ENCODE measurements at regions not wholly inside any gene's neighbourhood (a gene's known extent, or its start where the extent isn't known, plus 50 kb on each side); places are given as distances from the start of the nearest gene placed in this dataset.

DNA sequence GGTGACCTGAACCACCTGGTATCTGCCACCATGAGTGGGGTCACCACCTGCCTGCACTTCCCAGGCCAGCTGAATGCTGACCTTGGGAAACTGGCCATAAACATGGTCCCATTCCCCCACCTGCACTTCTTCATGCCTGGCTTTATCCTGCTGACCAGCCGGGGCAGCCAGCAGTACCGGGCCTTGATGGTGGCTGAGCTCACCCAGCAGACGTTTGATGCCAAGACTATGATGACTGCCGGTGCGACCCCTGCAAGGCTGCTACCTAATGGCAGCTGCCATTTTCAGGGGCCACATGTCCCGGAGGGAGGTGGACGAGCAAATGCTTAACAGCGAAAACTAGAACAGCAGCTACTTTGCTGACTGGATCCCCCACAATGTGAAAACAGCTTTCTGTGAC lies 67.5 kb upstream of the FAM241A start:
- Histone ChIP-seq H3K4me3 (ENCODE audit: low read depth in 1 of 2, low read length in 2 of 2) (no peak overlapping the region), H3K27ac (ENCODE audit: low read length) (no peak overlapping the region), H3K79me2 (ENCODE audit: insufficient read depth, low read length) (no peaks in the 10 kb centered on the region), H2AFZ (ENCODE audit: low read depth, low read length) (no peak overlapping the region), H3K9me3 (ENCODE audit: insufficient read depth, low read length, severe bottlenecking) (no peaks in the 10 kb centered on the region), H3K9ac (ENCODE audit: low read depth, low read length) (no peak overlapping the region), H3K27me3 (ENCODE audit: insufficient read depth, low read length, poor library complexity) (peaks cover 12% of the 10 kb centered on the region), H3K4me1 (ENCODE audit: insufficient read depth, low read length) (no peaks in the 10 kb centered on the region), H3K4me2 (ENCODE audit: insufficient read depth, low read length) (no peak overlapping the region), H3K36me3 (ENCODE audit: insufficient read depth, low read length) (no peaks in the 10 kb centered on the region), H4K20me1 (ENCODE audit: insufficient read depth, low read length) (no peaks in the 10 kb centered on the region)
- no peak for DNase-seq
- TF ChIP-seq, protein P1, sequence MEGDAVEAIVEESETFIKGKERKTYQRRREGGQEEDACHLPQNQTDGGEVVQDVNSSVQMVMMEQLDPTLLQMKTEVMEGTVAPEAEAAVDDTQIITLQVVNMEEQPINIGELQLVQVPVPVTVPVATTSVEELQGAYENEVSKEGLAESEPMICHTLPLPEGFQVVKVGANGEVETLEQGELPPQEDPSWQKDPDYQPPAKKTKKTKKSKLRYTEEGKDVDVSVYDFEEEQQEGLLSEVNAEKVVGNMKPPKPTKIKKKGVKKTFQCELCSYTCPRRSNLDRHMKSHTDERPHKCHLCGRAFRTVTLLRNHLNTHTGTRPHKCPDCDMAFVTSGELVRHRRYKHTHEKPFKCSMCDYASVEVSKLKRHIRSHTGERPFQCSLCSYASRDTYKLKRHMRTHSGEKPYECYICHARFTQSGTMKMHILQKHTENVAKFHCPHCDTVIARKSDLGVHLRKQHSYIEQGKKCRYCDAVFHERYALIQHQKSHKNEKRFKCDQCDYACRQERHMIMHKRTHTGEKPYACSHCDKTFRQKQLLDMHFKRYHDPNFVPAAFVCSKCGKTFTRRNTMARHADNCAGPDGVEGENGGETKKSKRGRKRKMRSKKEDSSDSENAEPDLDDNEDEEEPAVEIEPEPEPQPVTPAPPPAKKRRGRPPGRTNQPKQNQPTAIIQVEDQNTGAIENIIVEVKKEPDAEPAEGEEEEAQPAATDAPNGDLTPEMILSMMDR (IDR thresholded peaks at IDR 0.05; ENCODE audit: borderline replicate concordance, extremely low read depth, low read length, poor library complexity, severe bottlenecking) = no peak
- no peak for TF ChIP-seq EZH2 (IDR thresholded peaks at IDR 0.05; ENCODE audit: borderline replicate concordance, low read depth, low read length, severe bottlenecking)
- ATAC-seq (ENCODE audit: insufficient read depth, low read depth) = no peak

DNA sequence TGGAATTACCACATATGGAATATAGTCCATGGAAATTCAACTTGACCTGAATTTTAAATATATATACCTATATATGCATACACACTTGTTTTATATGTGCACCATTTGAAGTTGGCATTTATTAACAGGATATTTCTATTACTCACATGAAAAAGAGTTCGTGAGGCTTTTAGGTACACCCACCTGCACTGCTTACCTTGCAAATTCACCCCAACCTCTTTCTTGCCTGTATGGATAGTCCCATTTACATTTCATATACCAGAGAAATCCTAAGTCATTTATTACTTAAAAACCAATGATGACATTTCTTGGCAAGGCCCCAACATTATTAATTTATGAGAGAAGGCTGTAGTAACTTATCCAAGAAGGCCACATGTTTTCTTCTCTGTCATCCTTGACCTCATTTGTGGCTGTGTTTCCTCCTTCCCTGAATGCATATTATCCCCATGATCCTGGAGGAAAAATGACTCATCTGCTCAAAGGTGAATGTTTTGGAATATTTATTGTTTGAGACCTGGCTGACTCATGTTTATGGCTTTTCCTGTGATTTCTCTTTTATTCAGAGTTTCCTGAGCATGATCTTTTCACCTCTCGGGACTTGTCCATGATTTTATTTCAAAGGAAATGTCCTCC lies 62.2 kb upstream of the FAM241A start:
- ATAC-seq (ENCODE audit: insufficient read depth, low read depth) (no peak), DNase-seq (no peak)
- Histone ChIP-seq H3K36me3 (ENCODE audit: insufficient read depth, low read length) (no peaks in the 10 kb centered on the region), H3K9me3 (ENCODE audit: insufficient read depth, low read length, severe bottlenecking) (no peaks in the 10 kb centered on the region), H3K27ac (ENCODE audit: low read length) (no peak overlapping the region), H3K79me2 (ENCODE audit: insufficient read depth, low read length) (no peaks in the 10 kb centered on the region), H2AFZ (ENCODE audit: low read depth, low read length) (no peak overlapping the region), H3K27me3 (ENCODE audit: insufficient read depth, low read length, poor library complexity) (peaks cover 12% of the 10 kb centered on the region), H3K4me3 (ENCODE audit: low read depth in 1 of 2, low read length in 2 of 2) (no peak overlapping the region), H3K4me1 (ENCODE audit: insufficient read depth, low read length) (no peaks in the 10 kb centered on the region), H4K20me1 (ENCODE audit: insufficient read depth, low read length) (no peaks in the 10 kb centered on the region), H3K4me2 (ENCODE audit: insufficient read depth, low read length) (no peak overlapping the region), H3K9ac (ENCODE audit: low read depth, low read length) (no peak overlapping the region)
- TF ChIP-seq, protein P1 (IDR thresholded peaks at IDR 0.05; ENCODE audit: borderline replicate concordance, extremely low read depth, low read length, poor library complexity, severe bottlenecking) = no peak

DNA sequence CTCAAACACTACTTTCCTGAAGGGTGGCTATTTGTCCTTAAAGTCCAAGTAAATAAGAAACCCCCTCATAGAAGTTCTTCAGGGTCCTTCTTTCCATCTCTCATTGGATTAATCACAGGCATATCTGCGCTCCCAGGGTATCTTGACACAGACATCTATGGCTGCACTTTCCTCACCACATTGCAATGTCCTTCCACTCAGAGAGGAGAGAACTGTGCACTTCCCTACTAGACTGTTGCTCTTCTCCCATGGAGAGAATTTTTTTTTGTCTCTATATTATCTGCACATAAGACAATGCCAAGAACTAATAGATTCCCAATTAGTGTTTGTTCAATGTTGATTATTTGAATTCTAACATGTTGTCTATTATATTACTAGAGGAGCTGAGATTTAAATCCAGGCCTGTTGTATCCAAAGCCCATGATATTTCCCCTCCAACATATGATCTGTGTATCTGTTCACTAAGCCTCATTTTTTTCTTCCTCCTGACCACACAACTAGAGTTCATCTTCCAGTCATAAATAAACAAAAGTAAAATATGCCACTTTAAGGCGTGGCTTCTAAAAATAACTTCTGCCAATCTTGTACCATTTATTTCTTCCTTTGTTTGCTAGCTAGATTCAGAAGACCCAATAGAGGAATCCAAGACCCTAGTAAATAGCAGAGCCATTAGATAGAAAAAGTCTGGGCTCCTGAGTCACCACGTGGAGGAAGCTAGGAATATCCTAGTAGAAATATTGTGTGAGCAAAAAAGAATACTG lies 61.5 kb upstream of the FAM241A start:
- no peak overlapping the region for H3K9ac ChIP-seq (ENCODE audit: low read depth, low read length)
- DNase-seq (no peak), ATAC-seq (ENCODE audit: insufficient read depth, low read depth) (no peak)
- H3K4me3 ChIP-seq (ENCODE audit: low read depth in 1 of 2, low read length in 2 of 2) = no peak overlapping the region
- no peak overlapping the region for H3K4me2 ChIP-seq (ENCODE audit: insufficient read depth, low read length)
- H4K20me1 ChIP-seq (ENCODE audit: insufficient read depth, low read length) = no peaks in the 10 kb centered on the region
- TF ChIP-seq, protein P1 (IDR thresholded peaks at IDR 0.05; ENCODE audit: borderline replicate concordance, extremely low read depth, low read length, poor library complexity, severe bottlenecking) = no peak
- no peak for TF ChIP-seq EZH2 (IDR thresholded peaks at IDR 0.05; ENCODE audit: borderline replicate concordance, low read depth, low read length, severe bottlenecking)
- peaks cover 12% of the 10 kb centered on the region for H3K27me3 ChIP-seq (ENCODE audit: insufficient read depth, low read length, poor library complexity)
- H3K4me1 ChIP-seq (ENCODE audit: insufficient read depth, low read length) = no peaks in the 10 kb centered on the region
- no peaks in the 10 kb centered on the region for H3K36me3 ChIP-seq (ENCODE audit: insufficient read depth, low read length)
- no peak overlapping the region for H2AFZ ChIP-seq (ENCODE audit: low read depth, low read length)
- H3K79me2 ChIP-seq (ENCODE audit: insufficient read depth, low read length) = no peaks in the 10 kb centered on the region
- H3K27ac ChIP-seq (ENCODE audit: low read length) = no peak overlapping the region
- no peaks in the 10 kb centered on the region for H3K9me3 ChIP-seq (ENCODE audit: insufficient read depth, low read length, severe bottlenecking)

Data from DND-41 (cell line).